H1 (cell line): ENCODE measurements at regions not wholly inside any gene's neighbourhood (a gene's known extent, or its start where the extent isn't known, plus 50 kb on each side); places are given as distances from the start of the nearest gene placed in this dataset.
"Not testable (repeated sequence)": the region's sequence is repeated elsewhere in the genome, so short reads cannot be mapped to it uniquely, and the experiment has no call there.

Experiments
- CTCF ChIA-PET: fragments of 300-600 bp; sonication (Branson Sonifier 250); formaldehyde crosslinking; loops from one replicate; lab custom pipeline; 2021; ENCODE audit not compliant: partially characterized antibody; lab: Charles Lee
- POLR2A ChIA-PET: fragments of 300-600 bp; sonication (Branson Sonifier 250); formaldehyde crosslinking; loops from one replicate; lab custom pipeline; 2021; ENCODE audit warnings: inconsistent platforms; ENCODE audit not compliant: partially characterized antibody; lab: Charles Lee
- DNase-seq, 2 experiments: peaks; one replicate each; pipeline versions ENCODE4 v3.0.0 to v3.0.0-alpha.2; 2010 to 2022; ENCODE audit warnings: low spot score in 2 of 2, low read depth in 1 of 2, mixed read lengths in 1 of 2
- FAIRE-seq: peaks from 2 replicates; lab custom pipeline; 2011; peaks lifted over from hg19 to GRCh38; lab: Jason Lieb, UNC
- H2AFZ ChIP-seq: 2 replicates; pipeline ENCODE4 v1.8.1; 2012; ENCODE audit warnings: low read length, inconsistent platforms
- H2AK5ac ChIP-seq: 2 replicates; pipeline ENCODE4 v1.6.1; 2013; ENCODE audit warnings: low read depth, low read length
- H2BK120ac ChIP-seq: replicated peaks from 2 replicates; pipeline ENCODE3; 2013; ENCODE audit warnings: low read depth, low read length, inconsistent platforms
- H2BK12ac ChIP-seq: 2 replicates; pipeline ENCODE4 v1.6.1; 2013; ENCODE audit warnings: low read depth, low read length
- H2BK15ac ChIP-seq: 2 replicates; pipeline ENCODE4 v1.6.1; 2013; ENCODE audit warnings: low read length
- H2BK20ac ChIP-seq: 2 replicates; pipeline ENCODE4 v1.6.1; 2013; ENCODE audit warnings: low read length
- H2BK5ac ChIP-seq: 2 replicates; pipeline ENCODE4 v1.6.1; 2013; ENCODE audit warnings: low read depth, low read length
- H3K14ac ChIP-seq: 2 replicates; pipeline ENCODE4 v1.6.1; 2013; ENCODE audit warnings: inconsistent platforms; ENCODE audit not compliant: insufficient read length
- H3K18ac ChIP-seq: 2 replicates; pipeline ENCODE4 v1.6.1; 2013; ENCODE audit warnings: low read length; ENCODE audit errors: extremely low read depth
- H3K23ac ChIP-seq: 2 replicates; pipeline ENCODE4 v1.6.1; 2013; ENCODE audit warnings: inconsistent platforms; ENCODE audit not compliant: insufficient read length
- H3K23me2 ChIP-seq: 2 replicates; pipeline ENCODE4 v1.6.1; 2013; ENCODE audit warnings: low read depth, low read length
- H3K27ac ChIP-seq: 2 replicates; pipeline ENCODE4 v1.6.1; 2011; ENCODE audit warnings: low read depth, low read length, inconsistent platforms
- H3K27me3 ChIP-seq, 4 experiments: replicated peaks in 1 of 4; 1 replicate in 1 of 4; 2 replicates in 3 of 4; pipeline versions ENCODE4 v1.6.1 to v1.8.1; 2011 to 2013; ENCODE audit warnings: low read length in 3 of 4, mild to moderate bottlenecking in 3 of 4, inconsistent platforms in 2 of 4, mixed read lengths in 2 of 4, moderate library complexity in 1 of 4; ENCODE audit not compliant: control insufficient read depth in 3 of 4, insufficient read depth in 3 of 4; ENCODE audit errors: extremely low read depth in 1 of 4
- H3K36me3 ChIP-seq, 4 experiments: 2 replicates each; pipeline versions ENCODE4 v1.6.1 to v1.8.1; 2011 to 2013; ENCODE audit warnings: mild to moderate bottlenecking in 4 of 4, low read length in 3 of 4, moderate library complexity in 2 of 4, control low read depth in 1 of 4, inconsistent platforms in 1 of 4; ENCODE audit not compliant: insufficient read depth in 4 of 4, control insufficient read depth in 2 of 4
- H3K4ac ChIP-seq: replicated peaks from 2 replicates; pipeline ENCODE3; 2013; ENCODE audit warnings: low read length, low read depth, mixed read lengths, inconsistent platforms; ENCODE audit not compliant: insufficient read length
- H3K4me1 ChIP-seq, 4 experiments: replicated peaks in 1 of 4; 1 replicate in 1 of 4; 2 replicates in 3 of 4; pipeline versions ENCODE4 v1.6.1 to v1.8.1; 2011 to 2013; ENCODE audit warnings: low read length in 3 of 4, inconsistent platforms in 2 of 4, mixed read lengths in 1 of 4; ENCODE audit not compliant: insufficient read depth in 4 of 4, control insufficient read depth in 3 of 4
- H3K4me2 ChIP-seq, 2 experiments: 2 replicates each; pipeline versions ENCODE4 v1.6.1 to v1.8.1; 2011 to 2013; ENCODE audit warnings: low read depth in 2 of 2, low read length in 2 of 2, control low read depth in 1 of 2, inconsistent platforms in 1 of 2, mild to moderate bottlenecking in 1 of 2; ENCODE audit not compliant: insufficient read depth in 1 of 2
- H3K4me3 ChIP-seq, 4 experiments: fragments of 200-600, 300-600 bp in 1 of 4; sonication (generic), shearing (Covaris generic), sonication (Bioruptor Twin) in 1 of 4; 2 replicates each; pipeline versions ENCODE4 v1.5.1 to v1.8.1; 2011 to 2016; ENCODE audit warnings: low read length in 4 of 4, low read depth in 3 of 4, control low read depth in 2 of 4, inconsistent platforms in 2 of 4, mild to moderate bottlenecking in 2 of 4, mixed read lengths in 1 of 4, moderate library complexity in 1 of 4; ENCODE audit not compliant: insufficient read depth in 2 of 4; ENCODE audit errors: extremely low read depth in 1 of 4
- H3K56ac ChIP-seq: replicated peaks from 2 replicates; pipeline ENCODE3; 2013; ENCODE audit warnings: low read depth, mild to moderate bottlenecking, mixed read lengths, low read length, inconsistent platforms; ENCODE audit not compliant: insufficient read length
- H3K79me1 ChIP-seq: 2 replicates; pipeline ENCODE4 v1.6.1; 2013; ENCODE audit warnings: low read depth, low read length, control low read depth
- H3K79me2 ChIP-seq, 2 experiments: 2 replicates each; pipeline versions ENCODE4 v1.6.1 to v1.8.1; 2012 to 2013; ENCODE audit warnings: low read length in 2 of 2, mild to moderate bottlenecking in 2 of 2, inconsistent platforms in 1 of 2; ENCODE audit not compliant: insufficient read depth in 2 of 2, control insufficient read depth in 1 of 2
- H3K9ac ChIP-seq, 4 experiments: replicated peaks in 1 of 4; 1 replicate in 1 of 4; 2 replicates in 3 of 4; pipeline versions ENCODE4 v1.6.1 to v1.8.1; 2011 to 2013; ENCODE audit warnings: low read depth in 3 of 4, low read length in 3 of 4, control low read depth in 2 of 4, mild to moderate bottlenecking in 2 of 4, moderate library complexity in 2 of 4, inconsistent platforms in 1 of 4; ENCODE audit errors: extremely low read depth in 1 of 4
- H3K9me3 ChIP-seq, 2 experiments: 2 replicates each; pipeline versions ENCODE4 v1.6.1 to v1.8.1; 2012 to 2013; ENCODE audit warnings: mild to moderate bottlenecking in 2 of 2, moderate library complexity in 2 of 2, control low read depth in 1 of 2, inconsistent platforms in 1 of 2, low read depth in 1 of 2, low read length in 1 of 2, mixed read lengths in 1 of 2; ENCODE audit not compliant: insufficient read depth in 2 of 2
- H4K20me1 ChIP-seq, 2 experiments: replicated peaks in 1 of 2; 2 replicates each; pipeline versions ENCODE3 to v1.8.1; 2011 to 2013; ENCODE audit warnings: inconsistent platforms in 2 of 2, low read length in 2 of 2, mild to moderate bottlenecking in 1 of 2; ENCODE audit not compliant: insufficient read depth in 2 of 2, control insufficient read depth in 1 of 2
- H4K5ac ChIP-seq: 2 replicates; pipeline ENCODE4 v1.6.1; 2013; ENCODE audit warnings: low read length, low read depth, mixed read lengths, inconsistent platforms; ENCODE audit not compliant: insufficient read length
- H4K8ac ChIP-seq: 2 replicates; pipeline ENCODE4 v1.8.0; 2013; ENCODE audit warnings: mild to moderate bottlenecking, moderate library complexity, low read length, inconsistent platforms; ENCODE audit not compliant: insufficient read depth; ENCODE audit errors: extremely low read depth
- H4K91ac ChIP-seq: replicated peaks from 2 replicates; pipeline ENCODE3; 2013; ENCODE audit warnings: low read length, mixed read lengths, inconsistent platforms; ENCODE audit not compliant: insufficient read length
- WGBS, 2 experiments: shearing (Covaris generic) in 1 of 2; methylation state at CpG; one replicate each; pipeline versions ENCODE4 v1.1.6 to v1.1.7; 2013 to 2015; ENCODE audit warnings: low lambda C conversion rate in 2 of 2, mixed read lengths in 2 of 2, inconsistent platforms in 1 of 2, low coverage in 1 of 2, missing lambda C conversion rate in 1 of 2; ENCODE audit not compliant: insufficient replicate concordance in 2 of 2, insufficient coverage in 1 of 2, insufficient read length in 1 of 2; ENCODE audit errors: extremely low coverage in 1 of 2, missing lambda C conversion rate in 1 of 2; 5-methylcytosine and 5-hydroxymethylcytosine counted together

DNA sequence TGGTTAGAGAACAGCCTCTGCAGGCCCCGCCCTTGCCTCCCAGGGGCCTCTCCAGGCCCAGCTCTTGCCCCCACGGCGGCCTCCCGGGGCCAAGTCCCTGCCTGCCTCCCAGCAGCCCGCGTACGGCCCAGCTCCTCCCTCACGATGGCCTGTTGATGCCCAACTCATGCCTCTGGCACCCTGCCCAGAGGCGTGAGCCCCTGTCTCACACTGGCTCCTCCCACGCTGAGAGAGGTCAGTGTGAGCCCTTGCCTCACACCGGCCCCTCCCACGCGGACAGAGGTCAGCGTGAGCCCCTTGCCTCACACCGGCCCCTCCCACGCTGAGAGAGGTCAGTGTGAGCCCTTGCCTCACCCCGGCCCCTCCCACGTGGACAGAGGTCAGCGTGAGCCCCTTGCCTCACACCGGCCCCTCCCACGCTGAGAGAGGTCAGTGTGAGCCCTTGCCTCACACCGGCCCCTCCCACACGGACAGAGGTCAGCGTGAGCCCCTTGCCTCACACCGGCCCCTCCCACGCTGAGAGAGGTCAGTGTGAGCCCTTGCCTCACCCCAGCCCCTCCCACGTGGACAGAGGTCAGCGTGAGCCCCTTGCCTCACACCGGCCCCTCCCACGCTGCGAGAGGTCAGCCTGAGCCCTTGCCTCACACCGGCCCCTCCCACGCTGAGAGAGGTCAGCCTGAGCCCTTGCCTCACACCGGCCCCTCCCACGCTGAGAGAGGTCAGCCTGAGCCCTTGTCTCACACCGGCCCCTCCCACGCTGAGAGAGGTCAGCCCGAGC lies 91.4 kb upstream of the PRDM7 start:
- H4K8ac ChIP-seq, H4K20me1 ChIP-seq, H3K4me3 ChIP-seq, H3K9ac ChIP-seq, H2BK5ac ChIP-seq, H3K79me2 ChIP-seq, H3K23ac ChIP-seq, H4K91ac ChIP-seq, H2BK20ac ChIP-seq, H2BK12ac ChIP-seq, H2AFZ ChIP-seq, H3K4ac ChIP-seq, H3K36me3 ChIP-seq, H4K5ac ChIP-seq, H2AK5ac ChIP-seq, H3K56ac ChIP-seq, POLR2A ChIA-PET, H3K4me2 ChIP-seq, H2BK120ac ChIP-seq, H3K27ac ChIP-seq, CTCF ChIA-PET, H2BK15ac ChIP-seq, H3K27me3 ChIP-seq, H3K79me1 ChIP-seq, H3K18ac ChIP-seq, H3K14ac ChIP-seq, H3K23me2 ChIP-seq, FAIRE-seq, H3K4me1 ChIP-seq: not testable (repeated sequence)
- peak in 1 of 2 experiments; percentile 45 for DNase-seq
- peaks cover 0 to 17% of the 10 kb centered on the region in 2 experiments; a peak in 2 of 4 replicates for H3K9me3 ChIP-seq
- WGBS, 2 experiments, result no CpG with 5 or more reads among the region's 38 CpGs

- H3K56ac ChIP-seq, H2BK120ac ChIP-seq, H2AFZ ChIP-seq, H3K27ac ChIP-seq, H3K79me1 ChIP-seq, H3K36me3 ChIP-seq, H4K5ac ChIP-seq, H3K9ac ChIP-seq, H3K79me2 ChIP-seq, FAIRE-seq, H3K4ac ChIP-seq, POLR2A ChIA-PET, H4K91ac ChIP-seq, H3K27me3 ChIP-seq, H2AK5ac ChIP-seq, H3K23me2 ChIP-seq, H2BK12ac ChIP-seq, H4K20me1 ChIP-seq, H3K4me1 ChIP-seq, CTCF ChIA-PET, H2BK15ac ChIP-seq, H3K4me3 ChIP-seq, H3K4me2 ChIP-seq, H3K14ac ChIP-seq, H2BK5ac ChIP-seq, H2BK20ac ChIP-seq, H4K8ac ChIP-seq, H3K23ac ChIP-seq, H3K18ac ChIP-seq: not testable (repeated sequence)
- DNase-seq, result peak in 1 of 2 experiments; percentile 30
- H3K9me3 ChIP-seq, result peaks cover 0 to 17% of the 10 kb centered on the region in 2 experiments; a peak in 2 of 4 replicates
- WGBS, 2 experiments, result 91% methylated on average over 11 of the region's 19 CpGs; no CpG with 5 or more reads in 1 of the 2 experiments
These were observed 90.6 kb upstream of the PRDM7 start for GRCh38 chr16:90167734-90168133.
